G401.6 (cell line): ENCODE measurements at regions not wholly inside any gene's neighbourhood (a gene's known extent, or its start where the extent isn't known, plus 50 kb on each side); places are given as distances from the start of the nearest gene placed in this dataset.
"Not testable (repeated sequence)": the region's sequence is repeated elsewhere in the genome, so short reads cannot be mapped to it uniquely, and the experiment has no call there.

Source experiments
- FAIRE-seq: peaks from 2 replicates; lab custom pipeline; 2012; peaks lifted over from hg19 to GRCh38; lab: Jason Lieb, UNC

- FAIRE-seq = no peak
These were observed 558.9 kb upstream of the MBL2 start for GRCh38 chr10:53331460-53331859.

DNA sequence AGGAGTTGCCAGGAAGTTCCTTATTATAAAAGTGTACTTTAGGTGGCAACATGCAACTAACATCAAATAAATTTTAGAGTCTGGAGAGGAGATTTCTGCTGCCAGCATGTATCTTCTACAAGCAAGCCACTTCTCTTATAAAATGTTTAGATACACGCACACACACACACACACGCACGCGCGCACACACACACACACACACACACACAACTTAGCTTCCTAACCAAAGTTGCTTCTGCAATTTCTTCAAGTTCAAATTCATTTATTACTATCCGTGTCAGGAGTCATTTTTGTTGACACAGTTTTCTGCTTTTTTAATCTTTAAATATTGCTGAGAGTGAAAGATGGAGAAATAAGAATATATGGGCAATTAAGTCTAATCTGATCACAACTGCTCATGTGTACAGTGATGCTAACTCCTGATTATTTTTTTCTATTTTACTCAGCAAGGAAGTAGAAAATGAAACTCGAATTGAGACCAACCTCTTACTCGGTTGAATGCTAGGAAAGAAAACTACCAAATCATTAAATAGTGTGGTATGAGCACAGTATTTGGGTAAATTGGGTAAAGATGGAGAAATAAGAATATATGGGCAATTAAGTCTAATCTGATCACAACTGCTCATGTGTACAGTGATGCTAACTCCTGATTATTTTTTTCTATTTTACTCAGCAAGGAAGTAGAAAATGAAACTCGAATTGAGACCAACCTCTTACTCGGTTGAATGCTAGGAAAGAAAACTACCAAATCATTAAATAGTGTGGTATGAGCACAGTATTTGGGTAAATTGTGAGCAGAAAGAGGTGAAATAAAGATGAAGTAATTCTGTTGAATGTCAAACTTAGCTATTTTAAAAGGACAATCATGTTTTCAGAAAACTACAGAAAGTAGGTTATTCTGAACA lies 554.1 kb upstream of the MBL2 start:
- FAIRE-seq = not testable (repeated sequence)

- FAIRE-seq = no peak
These were observed 552.5 kb upstream of the MBL2 start for GRCh38 chr10:53325066-53325465.

GRCh38 chr10:53315709-53316108 lies 543.1 kb upstream of the MBL2 start:
- FAIRE-seq = no peak

- FAIRE-seq = no peak
These were observed 542.3 kb upstream of the MBL2 start for GRCh38 chr10:53314876-53315275.

GRCh38 chr10:53298443-53298842 lies 525.9 kb upstream of the MBL2 start:
- no peak for FAIRE-seq

- no peak for FAIRE-seq
These were observed 512.1 kb upstream of the MBL2 start for GRCh38 chr10:53284615-53285182.

- no peak for FAIRE-seq
These were observed 504.2 kb upstream of the MBL2 start for GRCh38 chr10:53276797-53277196.

DNA sequence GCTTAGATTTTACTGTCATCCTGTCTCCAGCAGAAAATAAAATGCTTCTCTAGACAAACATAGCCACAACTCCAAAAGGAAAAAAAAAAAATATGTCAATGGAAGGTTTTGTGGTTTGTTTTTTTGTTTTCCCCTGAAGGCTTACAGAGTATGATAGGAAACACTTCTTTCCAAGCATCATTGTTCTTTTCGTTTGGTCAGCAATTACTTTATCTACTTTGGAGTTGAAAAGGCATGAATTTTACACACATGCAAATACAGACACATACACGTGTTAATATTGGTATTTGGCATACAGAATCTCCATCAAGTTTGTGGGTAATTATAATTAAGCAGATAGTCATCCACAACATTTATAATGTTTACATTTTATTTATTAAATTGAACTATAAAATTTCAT lies 496.9 kb upstream of the MBL2 start:
- FAIRE-seq = no peak

DNA sequence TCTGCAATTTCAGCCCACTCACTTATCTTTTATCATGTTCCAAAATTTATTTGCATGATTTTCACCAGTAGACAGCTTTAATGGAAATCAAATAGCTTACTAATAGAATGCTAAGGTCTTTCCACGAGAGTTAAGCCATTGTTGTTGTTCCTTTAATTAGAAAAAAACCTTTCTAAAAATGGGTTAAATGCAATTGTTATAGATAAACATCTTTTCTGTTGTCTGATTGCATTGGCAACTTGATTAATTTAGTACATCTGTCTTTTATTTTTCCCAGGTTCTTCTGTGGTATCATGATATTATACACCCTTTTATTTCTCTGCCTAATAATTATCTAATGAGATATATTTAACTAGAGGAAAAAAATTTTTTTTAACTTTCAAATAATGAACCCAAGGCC lies 487.6 kb upstream of the MBL2 start:
- FAIRE-seq = no peak

GRCh38 chr10:53256623-53257022 lies 484.0 kb upstream of the MBL2 start:
- no peak for FAIRE-seq

DNA sequence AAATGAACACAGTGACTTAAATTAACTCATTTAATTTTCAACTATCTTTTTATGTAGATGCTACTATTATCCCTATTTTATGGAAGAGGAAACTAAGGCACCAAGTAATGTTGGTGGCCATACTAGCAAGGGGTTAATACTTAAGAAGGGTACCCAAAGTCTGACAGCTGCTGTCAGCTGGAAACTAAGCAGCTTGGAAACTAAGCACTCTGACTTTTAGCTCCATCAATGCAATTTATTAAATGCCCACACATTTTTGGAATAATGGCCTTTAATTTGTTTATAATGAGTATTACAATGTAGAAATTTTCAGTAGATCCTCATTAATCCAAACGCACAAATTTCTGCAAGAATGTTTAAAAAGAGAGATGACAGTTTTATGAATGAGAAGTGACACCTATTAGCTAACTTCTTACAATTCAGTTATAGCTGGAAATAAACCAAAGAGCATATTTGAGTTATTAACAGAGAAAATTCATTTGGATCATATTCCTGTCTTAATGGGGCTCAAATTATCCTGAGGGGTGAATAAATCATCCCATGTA lies 483.1 kb upstream of the MBL2 start:
- no peak for FAIRE-seq

- no peak for FAIRE-seq
These were observed 480.6 kb upstream of the MBL2 start for GRCh38 chr10:53253221-53253620.

- no peak for FAIRE-seq
These were observed 467.3 kb upstream of the MBL2 start for GRCh38 chr10:53239873-53240272.

- no peak for FAIRE-seq
These were observed 464.4 kb upstream of the MBL2 start for GRCh38 chr10:53236941-53237340.

DNA sequence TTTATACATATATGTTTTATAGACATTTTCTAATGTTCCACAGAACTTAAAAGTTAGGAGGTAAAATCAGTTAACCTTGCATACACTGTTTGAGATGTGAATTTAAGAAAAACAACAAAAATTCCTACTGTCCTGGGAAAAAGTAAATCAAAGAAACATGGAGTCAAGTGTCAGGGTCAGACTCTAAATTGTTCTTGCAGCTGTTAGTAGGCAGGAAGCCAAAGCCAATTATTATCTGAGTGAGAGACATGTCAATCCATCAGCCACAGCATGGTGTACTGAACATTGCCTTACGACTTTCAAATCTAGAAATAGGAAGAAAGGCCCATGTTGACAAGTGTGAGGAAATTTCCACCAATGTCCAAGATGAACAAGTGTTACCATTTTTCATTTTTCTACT lies 461.2 kb upstream of the MBL2 start:
- no peak for FAIRE-seq

DNA sequence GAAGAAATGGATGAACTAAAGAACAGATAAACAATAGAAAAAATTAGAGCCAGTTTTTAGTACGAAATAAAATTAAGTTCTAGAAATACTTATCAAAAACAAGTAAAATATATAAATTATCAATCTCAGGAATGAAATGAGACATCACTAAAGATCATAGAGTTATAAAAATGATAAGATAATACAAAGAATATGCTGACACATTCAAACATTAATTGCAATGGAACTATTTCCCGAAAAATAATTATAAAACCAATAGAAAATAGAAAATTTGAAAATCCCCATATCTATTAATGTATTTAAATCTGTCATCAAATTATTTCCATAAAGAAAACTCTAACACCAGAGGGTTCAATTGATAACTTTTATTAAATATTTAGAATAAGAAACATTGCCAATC lies 458.1 kb upstream of the MBL2 start:
- FAIRE-seq = peak; percentile 40

GRCh38 chr10:53223851-53224250 lies 451.3 kb upstream of the MBL2 start:
- no peak for FAIRE-seq

DNA sequence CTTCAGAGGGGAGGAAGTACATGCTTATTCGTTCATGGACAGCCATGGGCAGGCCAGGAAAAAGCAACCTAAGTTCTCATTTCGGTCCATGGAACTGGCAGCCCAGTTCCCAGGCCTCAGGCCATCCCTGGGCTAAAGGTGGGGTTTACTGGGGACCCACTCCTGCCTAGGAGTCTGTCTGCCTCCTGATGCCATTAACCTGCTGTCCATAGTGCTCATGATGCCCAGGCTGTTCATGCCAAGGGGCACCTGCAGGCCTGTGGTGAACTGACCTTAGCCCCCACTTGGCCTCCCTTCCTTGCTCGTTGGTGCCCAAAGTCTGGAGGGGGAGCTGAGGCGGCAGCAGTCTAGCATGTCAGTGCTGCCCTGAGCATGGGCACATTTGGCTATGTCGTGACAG lies 450.2 kb upstream of the MBL2 start:
- FAIRE-seq = no peak

DNA sequence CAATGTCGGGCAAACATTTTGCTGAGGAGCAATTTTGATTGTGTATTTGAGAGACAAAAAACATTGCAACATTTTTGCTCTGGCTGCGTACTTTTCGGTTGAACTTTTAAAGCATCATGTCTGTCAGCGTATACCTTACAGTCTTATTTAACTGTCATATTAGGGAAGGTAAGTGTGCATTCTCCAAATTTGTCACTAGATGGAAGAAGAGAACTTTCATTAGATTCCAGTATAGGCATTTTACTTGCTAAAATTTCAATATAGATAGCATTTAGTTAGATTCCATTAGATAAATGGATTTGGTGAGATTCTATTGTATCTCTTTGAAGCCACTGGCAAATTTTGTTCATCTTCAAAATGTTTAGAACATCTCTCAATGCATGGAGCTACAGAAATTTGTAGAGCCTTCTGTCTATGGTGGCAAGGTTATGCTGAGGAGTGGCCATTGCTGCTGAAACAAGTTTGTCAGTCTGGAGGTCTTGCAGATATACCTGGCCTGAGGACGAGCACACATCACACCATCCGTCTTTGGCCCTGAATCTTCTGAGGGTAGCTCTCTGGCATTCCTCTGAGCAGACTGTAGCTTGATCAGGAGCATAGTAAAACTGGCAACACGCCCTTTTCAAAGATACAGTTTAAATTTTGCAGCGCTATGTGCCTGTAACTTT lies 437.5 kb upstream of the MBL2 start:
- no peak for FAIRE-seq

DNA sequence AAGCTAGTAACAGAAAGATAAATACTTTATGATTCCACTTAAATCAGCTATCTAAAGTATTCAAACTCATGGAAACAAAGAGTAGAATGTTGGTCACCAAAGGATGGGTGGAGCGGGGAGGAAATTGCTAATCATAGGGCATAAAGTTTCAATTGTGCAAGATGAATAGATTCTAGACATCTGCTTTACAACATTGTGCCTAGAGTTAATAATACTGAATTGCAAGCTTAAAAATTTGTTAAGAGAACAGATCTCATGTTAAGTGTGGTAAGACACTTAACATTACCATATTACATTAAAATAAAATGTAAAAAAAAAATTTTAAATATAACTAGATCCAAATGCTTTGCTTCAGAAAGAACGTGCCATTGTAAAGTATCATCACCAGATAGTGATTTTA lies 411.1 kb upstream of the MBL2 start:
- FAIRE-seq = no peak

DNA sequence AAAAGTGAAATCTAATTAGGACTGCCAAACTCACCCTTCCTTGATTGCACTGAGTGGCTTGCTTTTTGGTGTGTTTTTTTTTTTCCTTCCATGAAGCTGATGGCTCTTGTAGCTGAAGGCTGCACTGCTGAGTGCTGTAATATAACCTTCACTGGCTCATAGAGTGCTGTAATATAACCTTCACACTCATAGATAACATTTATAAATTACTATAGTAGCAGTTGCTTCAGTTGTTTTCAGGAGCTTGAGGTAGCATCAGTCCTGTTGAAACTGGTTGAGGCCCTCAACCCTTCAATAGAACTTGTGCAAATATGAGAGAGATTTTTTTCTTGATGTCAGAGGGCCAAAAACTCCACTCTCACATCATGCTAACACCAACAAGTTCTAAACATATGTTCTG lies 404.9 kb upstream of the MBL2 start:
- no peak for FAIRE-seq

- FAIRE-seq = no peak
These were observed 393.7 kb upstream of the MBL2 start for GRCh38 chr10:53166325-53166724.
